Right forelimb (tissue), 1 donor: ENCODE measurements at regions not wholly inside any gene's neighbourhood (a gene's known extent, or its start where the extent isn't known, plus 50 kb on each side); places are given as distances from the start of the nearest gene placed in this dataset.
"Not testable (repeated sequence)": the region's sequence is repeated elsewhere in the genome, so short reads cannot be mapped to it uniquely, and the experiment has no call there.

Experiments used
- DNase-seq: peaks from one replicate; pipeline ENCODE4 v3.0.0-alpha.2; 2018

- DNase-seq, result no peak
These were observed 58.0 kb downstream of the CGGBP1 start for GRCh38 chr3:88000853-88001252.

GRCh38 chr3:87997966-87998365 lies 60.8 kb downstream of the CGGBP1 start:
- DNase-seq, result no peak

GRCh38 chr3:87997298-87997697 lies 61.5 kb downstream of the CGGBP1 start:
- no peak for DNase-seq

GRCh38 chr3:87996882-87997281 lies 61.9 kb downstream of the CGGBP1 start:
- no peak for DNase-seq

- DNase-seq, result no peak
These were observed 65.2 kb downstream of the CGGBP1 start for GRCh38 chr3:87993566-87993965.

GRCh38 chr3:87987952-87988351 lies 70.9 kb downstream of the CGGBP1 start:
- no peak for DNase-seq

GRCh38 chr3:87982421-87982820 lies 76.4 kb downstream of the CGGBP1 start:
- no peak for DNase-seq

- no peak for DNase-seq
These were observed 79.3 kb downstream of the CGGBP1 start for GRCh38 chr3:87979527-87979926.

GRCh38 chr3:87977765-87978164 lies 81.0 kb downstream of the CGGBP1 start:
- no peak for DNase-seq

GRCh38 chr3:87975716-87976115 lies 83.1 kb downstream of the CGGBP1 start:
- DNase-seq, result no peak

GRCh38 chr3:87973906-87974305 lies 84.9 kb downstream of the CGGBP1 start:
- no peak for DNase-seq

GRCh38 chr3:87969620-87970019 lies 89.2 kb downstream of the CGGBP1 start:
- DNase-seq, result no peak

- no peak for DNase-seq
These were observed 90.1 kb downstream of the CGGBP1 start for GRCh38 chr3:87968668-87969067.

GRCh38 chr3:87958289-87958688 lies 100.5 kb downstream of the CGGBP1 start:
- DNase-seq, result no peak

- DNase-seq, result no peak
These were observed 101.2 kb downstream of the CGGBP1 start for GRCh38 chr3:87957575-87957974.

- no peak for DNase-seq
These were observed 109.0 kb downstream of the CGGBP1 start for GRCh38 chr3:87949879-87950208.

GRCh38 chr3:87949189-87949878 lies 109.5 kb downstream of the CGGBP1 start:
- DNase-seq, result no peak

GRCh38 chr3:87946007-87946406 lies 112.8 kb downstream of the CGGBP1 start:
- DNase-seq, result not testable (repeated sequence)

GRCh38 chr3:87942256-87942655 lies 116.5 kb downstream of the CGGBP1 start:
- DNase-seq, result not testable (repeated sequence)

GRCh38 chr3:87924485-87924884 lies 134.3 kb downstream of the CGGBP1 start:
- DNase-seq, result no peak

GRCh38 chr3:87920549-87920948 lies 138.3 kb downstream of the CGGBP1 start:
- DNase-seq, result no peak

GRCh38 chr3:87901141-87901540 lies 157.7 kb downstream of the CGGBP1 start:
- DNase-seq, result no peak

- no peak for DNase-seq
These were observed 158.7 kb downstream of the CGGBP1 start for GRCh38 chr3:87900061-87900460.

- no peak for DNase-seq
These were observed 159.8 kb downstream of the CGGBP1 start for GRCh38 chr3:87898971-87899370.

GRCh38 chr3:87895983-87896382 lies 162.8 kb downstream of the CGGBP1 start:
- DNase-seq, result no peak

- no peak for DNase-seq
These were observed 185.7 kb downstream of the CGGBP1 start for GRCh38 chr3:87873136-87873535.
